Ishikawa (cell line): ENCODE measurements at regions not wholly inside any gene's neighbourhood (a gene's known extent, or its start where the extent isn't known, plus 50 kb on each side); places are given as distances from the start of the nearest gene placed in this dataset.

Source experiments
- CEBPB ChIP-seq: IDR thresholded peaks from 2 replicates; pipeline ENCODE4 v1.6.1; 2012
- CREB1 ChIP-seq: IDR thresholded peaks from 2 replicates; pipeline ENCODE4 v1.6.1; 2012; ENCODE audit warnings: low read depth
- EGR1 ChIP-seq: IDR thresholded peaks from 2 replicates; pipeline ENCODE4 v1.6.1; 2012
- EP300 ChIP-seq: IDR thresholded peaks from 2 replicates; pipeline ENCODE4 v1.6.1; 2012; ENCODE audit warnings: borderline replicate concordance
- FOXM1 ChIP-seq: IDR thresholded peaks from 2 replicates; pipeline ENCODE4 v1.6.1; 2012; ENCODE audit warnings: low read depth, borderline replicate concordance
- NFIC ChIP-seq: IDR thresholded peaks from 2 replicates; pipeline ENCODE4 v1.6.1; 2012
- RAD21 ChIP-seq: IDR thresholded peaks from 2 replicates; pipeline ENCODE4 v1.6.1; 2012; ENCODE audit warnings: low read depth
- TAF1 ChIP-seq: IDR thresholded peaks from 2 replicates; pipeline ENCODE4 v1.6.1; 2012; ENCODE audit warnings: low read depth, mild to moderate bottlenecking
- TCF12 ChIP-seq: IDR thresholded peaks from 2 replicates; pipeline ENCODE4 v1.6.1; 2012; ENCODE audit warnings: low read depth
- TEAD4 ChIP-seq: IDR thresholded peaks from 2 replicates; pipeline ENCODE4 v1.6.1; 2012
- YY1 ChIP-seq: IDR thresholded peaks from 2 replicates; pipeline ENCODE4 v1.6.1; 2012; ENCODE audit warnings: low read depth
- ZBTB7A ChIP-seq: IDR thresholded peaks from 2 replicates; pipeline ENCODE4 v1.6.1; 2012; ENCODE audit warnings: low read depth
- TF ChIP-seq, protein P1 (sequence below): IDR thresholded peaks from 2 replicates; pipeline ENCODE4 v1.6.1; 2012
- TF ChIP-seq, protein P2 (sequence below): IDR thresholded peaks from 2 replicates; pipeline ENCODE4 v1.6.1; 2012; ENCODE audit warnings: low read depth, mild to moderate bottlenecking
- TF ChIP-seq, protein P3 (sequence below): IDR thresholded peaks from 2 replicates; pipeline ENCODE4 v1.6.1; 2012

DNA sequence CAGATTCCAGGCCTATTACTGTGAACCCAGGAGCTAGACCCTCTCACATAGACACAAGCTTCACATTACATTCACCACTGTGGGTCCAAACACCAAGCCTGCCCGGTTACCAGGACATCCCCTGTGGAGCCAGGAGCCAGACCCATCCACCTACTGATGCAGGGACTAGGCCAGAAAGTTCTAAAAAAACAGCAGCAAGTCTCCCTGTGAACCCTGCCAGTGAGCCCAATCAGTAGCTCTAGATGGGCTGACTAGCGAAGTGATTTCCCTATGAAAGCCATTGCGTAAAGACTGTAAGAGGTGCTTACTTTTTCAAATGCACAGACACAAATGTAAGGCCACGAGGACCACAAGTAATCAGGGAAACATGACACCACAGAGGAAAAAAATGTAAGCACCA lies 352.3 kb downstream of the TMEM161B start:
- TF ChIP-seq RAD21 = no peak
- TF ChIP-seq, protein P1, sequence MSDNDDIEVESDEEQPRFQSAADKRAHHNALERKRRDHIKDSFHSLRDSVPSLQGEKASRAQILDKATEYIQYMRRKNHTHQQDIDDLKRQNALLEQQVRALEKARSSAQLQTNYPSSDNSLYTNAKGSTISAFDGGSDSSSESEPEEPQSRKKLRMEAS = no peak
- no peak for TF ChIP-seq YY1
- no peak for TF ChIP-seq TCF12
- TF ChIP-seq NFIC = no peak
- no peak for TF ChIP-seq TAF1
- no peak for TF ChIP-seq FOXM1
- TF ChIP-seq CEBPB = no peak
- no peak for TF ChIP-seq CREB1
- TF ChIP-seq, protein P2, sequence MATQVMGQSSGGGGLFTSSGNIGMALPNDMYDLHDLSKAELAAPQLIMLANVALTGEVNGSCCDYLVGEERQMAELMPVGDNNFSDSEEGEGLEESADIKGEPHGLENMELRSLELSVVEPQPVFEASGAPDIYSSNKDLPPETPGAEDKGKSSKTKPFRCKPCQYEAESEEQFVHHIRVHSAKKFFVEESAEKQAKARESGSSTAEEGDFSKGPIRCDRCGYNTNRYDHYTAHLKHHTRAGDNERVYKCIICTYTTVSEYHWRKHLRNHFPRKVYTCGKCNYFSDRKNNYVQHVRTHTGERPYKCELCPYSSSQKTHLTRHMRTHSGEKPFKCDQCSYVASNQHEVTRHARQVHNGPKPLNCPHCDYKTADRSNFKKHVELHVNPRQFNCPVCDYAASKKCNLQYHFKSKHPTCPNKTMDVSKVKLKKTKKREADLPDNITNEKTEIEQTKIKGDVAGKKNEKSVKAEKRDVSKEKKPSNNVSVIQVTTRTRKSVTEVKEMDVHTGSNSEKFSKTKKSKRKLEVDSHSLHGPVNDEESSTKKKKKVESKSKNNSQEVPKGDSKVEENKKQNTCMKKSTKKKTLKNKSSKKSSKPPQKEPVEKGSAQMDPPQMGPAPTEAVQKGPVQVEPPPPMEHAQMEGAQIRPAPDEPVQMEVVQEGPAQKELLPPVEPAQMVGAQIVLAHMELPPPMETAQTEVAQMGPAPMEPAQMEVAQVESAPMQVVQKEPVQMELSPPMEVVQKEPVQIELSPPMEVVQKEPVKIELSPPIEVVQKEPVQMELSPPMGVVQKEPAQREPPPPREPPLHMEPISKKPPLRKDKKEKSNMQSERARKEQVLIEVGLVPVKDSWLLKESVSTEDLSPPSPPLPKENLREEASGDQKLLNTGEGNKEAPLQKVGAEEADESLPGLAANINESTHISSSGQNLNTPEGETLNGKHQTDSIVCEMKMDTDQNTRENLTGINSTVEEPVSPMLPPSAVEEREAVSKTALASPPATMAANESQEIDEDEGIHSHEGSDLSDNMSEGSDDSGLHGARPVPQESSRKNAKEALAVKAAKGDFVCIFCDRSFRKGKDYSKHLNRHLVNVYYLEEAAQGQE = no peak
- TF ChIP-seq, protein P3, sequence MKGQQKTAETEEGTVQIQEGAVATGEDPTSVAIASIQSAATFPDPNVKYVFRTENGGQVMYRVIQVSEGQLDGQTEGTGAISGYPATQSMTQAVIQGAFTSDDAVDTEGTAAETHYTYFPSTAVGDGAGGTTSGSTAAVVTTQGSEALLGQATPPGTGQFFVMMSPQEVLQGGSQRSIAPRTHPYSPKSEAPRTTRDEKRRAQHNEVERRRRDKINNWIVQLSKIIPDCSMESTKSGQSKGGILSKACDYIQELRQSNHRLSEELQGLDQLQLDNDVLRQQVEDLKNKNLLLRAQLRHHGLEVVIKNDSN = no peak
- TF ChIP-seq EGR1 = no peak
- TF ChIP-seq EP300 = no peak
- TF ChIP-seq TEAD4 = no peak
- no peak for TF ChIP-seq ZBTB7A

DNA sequence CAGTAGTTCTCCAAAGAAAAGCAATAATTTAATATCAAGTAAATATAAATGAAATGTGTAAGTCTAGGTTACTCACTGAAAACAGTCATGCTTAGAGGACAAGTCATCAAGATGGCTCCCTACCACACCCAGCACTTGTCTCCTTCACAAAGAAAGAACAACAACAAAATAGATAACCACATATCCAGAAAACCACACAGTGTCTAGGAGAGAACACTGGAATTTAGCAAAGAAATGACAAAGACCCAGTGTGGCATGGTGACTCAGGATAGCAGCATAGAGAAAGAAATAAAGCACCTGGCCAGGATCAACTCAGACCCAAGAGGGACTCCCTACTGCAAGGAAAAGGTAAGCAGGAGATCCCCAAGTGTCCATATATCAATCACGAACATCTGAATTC lies 356.2 kb downstream of the TMEM161B start:
- TF ChIP-seq FOXM1 (no peak), TEAD4 (no peak), EP300 (no peak), EGR1 (no peak), CEBPB (no peak)
- TF ChIP-seq, protein P1 = no peak
- TF ChIP-seq, protein P2 = no peak
- TF ChIP-seq, protein P3 = no peak

DNA sequence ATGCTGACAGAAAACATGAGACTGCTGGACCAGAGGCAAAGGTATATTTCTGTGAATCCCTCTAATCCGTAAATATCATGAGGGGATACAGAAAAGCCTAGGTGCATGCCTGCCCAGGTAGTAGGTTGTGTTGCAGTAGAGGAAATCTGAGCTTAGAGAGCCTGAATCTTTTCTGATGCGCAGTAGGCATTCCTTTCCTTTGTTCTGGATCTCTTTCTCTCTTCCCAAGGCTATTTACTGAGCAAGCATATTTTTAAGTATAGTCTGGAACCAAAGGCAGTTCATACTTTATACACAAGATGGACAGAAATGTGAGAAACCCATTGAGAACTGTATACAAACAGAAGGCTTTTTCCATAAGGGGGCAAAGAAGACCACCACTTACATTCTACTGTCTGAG lies 359.3 kb downstream of the TMEM161B start:
- no peak for TF ChIP-seq EGR1

DNA sequence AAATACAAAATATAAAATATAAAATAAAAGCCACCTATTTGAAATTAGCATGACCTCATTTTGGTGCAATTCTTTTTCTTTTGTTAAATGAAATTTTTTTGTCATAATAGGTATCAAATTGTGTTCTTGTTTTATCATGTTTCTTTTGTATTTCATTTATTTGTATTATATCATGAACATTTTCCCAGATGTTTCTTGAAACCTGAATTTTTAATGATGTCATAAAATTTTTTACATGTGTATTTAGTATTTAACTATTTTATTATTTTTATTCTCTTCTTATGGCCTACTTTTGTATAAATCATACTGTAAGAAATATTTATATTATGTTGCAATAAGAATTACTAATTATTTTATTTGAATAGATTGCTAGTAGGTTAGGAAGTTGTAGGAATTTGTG lies 361.7 kb downstream of the TMEM161B start:
- TF ChIP-seq, protein P3 = no peak
- no peak for TF ChIP-seq TAF1
- TF ChIP-seq, protein P1 = no peak
- no peak for TF ChIP-seq TEAD4
- TF ChIP-seq CEBPB = no peak
- no peak for TF ChIP-seq EGR1
- no peak for TF ChIP-seq CREB1
- TF ChIP-seq, protein P2 = no peak
- no peak for TF ChIP-seq RAD21
- TF ChIP-seq YY1 = no peak
- TF ChIP-seq ZBTB7A = no peak
- TF ChIP-seq EP300 = no peak
- no peak for TF ChIP-seq FOXM1
